Fibroblast of lung (primary cell): ENCODE measurements at regions not wholly inside any gene's neighbourhood (a gene's known extent, or its start where the extent isn't known, plus 50 kb on each side); places are given as distances from the start of the nearest gene placed in this dataset.

Experiments used
- DNase-seq, 2 donors: peaks; one replicate each; pipeline versions ENCODE4 v3.0.0 to v3.0.0-alpha.2; 2010; ENCODE audit warnings: low read depth in 2 of 2
- H2AFZ ChIP-seq: 2 replicates; pipeline ENCODE4 v1.5.1; 2012; ENCODE audit warnings: low read length, control low read depth, inconsistent platforms
- H3K27ac ChIP-seq: 2 replicates; pipeline ENCODE4 v1.5.1; 2011; ENCODE audit warnings: low read length, control low read depth; ENCODE audit not compliant: insufficient read depth
- H3K27me3 ChIP-seq: 2 replicates; pipeline ENCODE4 v1.5.1; 2011; ENCODE audit warnings: mild to moderate bottlenecking, low read length; ENCODE audit not compliant: control insufficient read depth, insufficient read depth
- H3K36me3 ChIP-seq: 2 replicates; pipeline ENCODE4 v1.5.1; 2011; ENCODE audit warnings: low read length; ENCODE audit not compliant: control insufficient read depth, insufficient read depth
- H3K4me1 ChIP-seq: 2 replicates; pipeline ENCODE4 v1.5.1; 2011; ENCODE audit warnings: low read length; ENCODE audit not compliant: control insufficient read depth, insufficient read depth; ENCODE audit errors: extremely low read depth
- H3K4me2 ChIP-seq: 2 replicates; pipeline ENCODE4 v1.5.1; 2011; ENCODE audit warnings: low read length, control low read depth; ENCODE audit not compliant: insufficient read depth; ENCODE audit errors: extremely low read depth
- H3K4me3 ChIP-seq, 4 experiments: fragments of 200-600 bp in 1 of 4; sonication (generic) in 1 of 4; replicated peaks in 1 of 4; 2 replicates each; pipeline ENCODE4 v1.5.1; 2011 to 2016; ENCODE audit warnings: low read length in 4 of 4, low read depth in 3 of 4, mild to moderate bottlenecking in 3 of 4, control low read depth in 2 of 4, inconsistent platforms in 1 of 4, mixed read lengths in 1 of 4; ENCODE audit not compliant: insufficient read depth in 1 of 4; ENCODE audit errors: control extremely low read depth in 1 of 4
- H3K79me2 ChIP-seq: 2 replicates; pipeline ENCODE4 v1.5.1; 2012; ENCODE audit warnings: mild to moderate bottlenecking, low read length, inconsistent platforms; ENCODE audit not compliant: control insufficient read depth, insufficient read depth
- H3K9ac ChIP-seq: 2 replicates; pipeline ENCODE4 v1.5.1; 2011; ENCODE audit warnings: mild to moderate bottlenecking, low read length, control low read depth; ENCODE audit not compliant: insufficient read depth
- H3K9me3 ChIP-seq: 2 replicates; pipeline ENCODE4 v1.5.1; 2012; ENCODE audit warnings: low read depth, low read length; ENCODE audit not compliant: control insufficient read depth, insufficient read depth
- H4K20me1 ChIP-seq: 2 replicates; pipeline ENCODE4 v1.5.1; 2011; ENCODE audit warnings: low read length; ENCODE audit not compliant: control insufficient read depth, insufficient read depth; ENCODE audit errors: extremely low read depth
- CTCF ChIP-seq, 2 donors: IDR thresholded peaks in 1 of 2; conservative IDR thresholded peaks in 1 of 2; 1 replicate in 1 of 2; 2 replicates in 1 of 2; pipeline ENCODE4 v1.5.1; 2011 to 2012; ENCODE audit warnings: low read length in 2 of 2, control low read depth in 1 of 2, inconsistent platforms in 1 of 2, low read depth in 1 of 2, mild to moderate bottlenecking in 1 of 2
- EZH2 ChIP-seq: IDR thresholded peaks from 2 replicates; pipeline ENCODE4 v1.5.1; 2012; ENCODE audit warnings: low read length, control low read depth, mild to moderate bottlenecking; ENCODE audit errors: missing control alignments

GRCh38 chr2:217723981-217724380, 278.8 kb downstream of the TNS1 start:
- H3K9ac ChIP-seq: no peak overlapping the region
- TF ChIP-seq EZH2 (no peak), CTCF (conservative IDR thresholded peaks at IDR 0.05 in 1 of 2, IDR thresholded peaks at IDR 0.05 in 1 of 2; ENCODE audit: low read depth in 1 of 2, low read length in 2 of 2) (no peak)

GRCh38 chr2:217722883-217723472, 279.8 kb downstream of the TNS1 start:
- TF ChIP-seq CTCF (conservative IDR thresholded peaks at IDR 0.05 in 1 of 2, IDR thresholded peaks at IDR 0.05 in 1 of 2; ENCODE audit: low read depth in 1 of 2, low read length in 2 of 2): no peak
- no peak for TF ChIP-seq EZH2
- Histone ChIP-seq H4K20me1 (no peaks in the 10 kb centered on the region), H3K79me2 (no peaks in the 10 kb centered on the region), H3K9ac (no peak overlapping the region), H3K27me3 (no peaks in the 10 kb centered on the region), H3K4me3 (no peak overlapping the region), H3K4me1 (no peaks in the 10 kb centered on the region), H2AFZ (no peak overlapping the region), H3K36me3 (no peaks in the 10 kb centered on the region), H3K9me3 (no peaks in the 10 kb centered on the region), H3K4me2 (no peak overlapping the region), H3K27ac (no peak overlapping the region)
- DNase-seq: peak in 1 of 2 donors; percentile 89

More at GRCh38 chr2:217723981-217724380, 278.8 kb downstream of the TNS1 start:
- H3K4me2 ChIP-seq: no peak overlapping the region
- H3K9me3 ChIP-seq: no peaks in the 10 kb centered on the region
- H4K20me1 ChIP-seq: no peaks in the 10 kb centered on the region
- H2AFZ ChIP-seq: no peak overlapping the region
- H3K27ac ChIP-seq: no peak overlapping the region
- no peak overlapping the region for H3K4me3 ChIP-seq
- no peaks in the 10 kb centered on the region for H3K27me3 ChIP-seq
- no peak for DNase-seq
- no peaks in the 10 kb centered on the region for H3K79me2 ChIP-seq
- no peaks in the 10 kb centered on the region for H3K36me3 ChIP-seq
- no peaks in the 10 kb centered on the region for H3K4me1 ChIP-seq

GRCh38 chr2:217717646-217718045, 285.1 kb downstream of the TNS1 start:
- no peaks in the 10 kb centered on the region for H3K9me3 ChIP-seq
- H3K27ac ChIP-seq: no peak overlapping the region
- H3K9ac ChIP-seq: no peak overlapping the region
- DNase-seq: no peak
- H3K36me3 ChIP-seq: no peaks in the 10 kb centered on the region
- TF ChIP-seq EZH2 (no peak), CTCF (conservative IDR thresholded peaks at IDR 0.05 in 1 of 2, IDR thresholded peaks at IDR 0.05 in 1 of 2; ENCODE audit: low read depth in 1 of 2, low read length in 2 of 2) (no peak)
- H3K4me3 ChIP-seq: no peak overlapping the region
- no peak overlapping the region for H3K4me2 ChIP-seq
- no peaks in the 10 kb centered on the region for H3K27me3 ChIP-seq
- H3K79me2 ChIP-seq: no peaks in the 10 kb centered on the region
- H3K4me1 ChIP-seq: peaks cover 9% of the 10 kb centered on the region
- H2AFZ ChIP-seq: no peak overlapping the region
- no peaks in the 10 kb centered on the region for H4K20me1 ChIP-seq
